Stimulated activated naive CD8-positive, alpha-beta T cell treated with anti-CD3 and anti-CD28 coated beads, Interleukin-15, amount 100 ng/mL, for 72 hours (primary cell): ENCODE measurements at regions not wholly inside any gene's neighbourhood (a gene's known extent, or its start where the extent isn't known, plus 50 kb on each side); places are given as distances from the start of the nearest gene placed in this dataset.

Experiments used
- ATAC-seq: fragments of 150-1000 bp; cut with Tn5 transposase; 2 replicates; pipeline ENCODE4 v1.10.0; 2021; ENCODE audit warnings: mild to moderate bottlenecking, moderate library complexity
- DNase-seq, 2 donors: peaks; one replicate each; pipeline ENCODE4 v3.0.0; 2021 to 2022
- H3K27ac Mint-ChIP-seq, 2 donors: one replicate each; pipeline ENCODE4 v1.8.0; 2022; ENCODE audit warnings: mild to moderate bottlenecking in 2 of 2, mixed read lengths in 2 of 2, moderate library complexity in 2 of 2
- H3K27me3 Mint-ChIP-seq: one replicate; pipeline ENCODE4 v1.8.0; 2022; ENCODE audit warnings: mixed read lengths
- H3K4me1 Mint-ChIP-seq: one replicate; pipeline ENCODE4 v1.8.0; 2022; ENCODE audit warnings: mild to moderate bottlenecking, mixed read lengths
- H3K4me3 Mint-ChIP-seq, 2 donors: one replicate each; pipeline ENCODE4 v1.8.0; 2022; ENCODE audit warnings: mild to moderate bottlenecking in 2 of 2, mixed read lengths in 2 of 2, moderate library complexity in 1 of 2
- H3K9me3 Mint-ChIP-seq, 2 donors: one replicate each; pipeline ENCODE4 v1.8.0; 2022; ENCODE audit warnings: mixed read lengths in 2 of 2

GRCh38 chr21:16993416-16994038, 519.3 kb upstream of the CXADR start:
- DNase-seq (no peak), ATAC-seq (no peak)
- no peaks in the 10 kb centered on the region for H3K4me1 Mint-ChIP-seq
- no peaks in the 10 kb centered on the region for H3K27me3 Mint-ChIP-seq
- no peak overlapping the region for H3K4me3 Mint-ChIP-seq
- H3K27ac Mint-ChIP-seq: no peak overlapping the region
- H3K9me3 Mint-ChIP-seq: peaks cover 4 to 8% of the 10 kb centered on the region in 2 donors

GRCh38 chr21:17002594-17003257, 510.1 kb upstream of the CXADR start:
- H3K27me3 Mint-ChIP-seq: no peaks in the 10 kb centered on the region
- H3K27ac Mint-ChIP-seq: no peak overlapping the region
- H3K4me1 Mint-ChIP-seq: peaks cover 6% of the 10 kb centered on the region
- H3K4me3 Mint-ChIP-seq: no peak overlapping the region
- DNase-seq (no peak), ATAC-seq (no peak)
- H3K9me3 Mint-ChIP-seq: peaks cover 4 to 13% of the 10 kb centered on the region in 2 donors

- Mint-ChIP-seq H3K27me3 (no peaks in the 10 kb centered on the region), H3K27ac (no peak overlapping the region), H3K4me1 (peaks cover 6% of the 10 kb centered on the region), H3K9me3 (peaks cover 4 to 13% of the 10 kb centered on the region in 2 donors), H3K4me3 (no peak overlapping the region)
- ATAC-seq (no peak), DNase-seq (no peak)
Measured at GRCh38 chr21:17003258-17003615, 509.6 kb upstream of the CXADR start.

GRCh38 chr21:17003763-17004373, 509.0 kb upstream of the CXADR start:
- ATAC-seq (no peak), DNase-seq (no peak)
- H3K4me1 Mint-ChIP-seq: peaks cover 6% of the 10 kb centered on the region
- no peak overlapping the region for H3K27ac Mint-ChIP-seq
- H3K27me3 Mint-ChIP-seq: no peaks in the 10 kb centered on the region
- H3K9me3 Mint-ChIP-seq: peaks cover 4 to 12% of the 10 kb centered on the region in 2 donors
- H3K4me3 Mint-ChIP-seq: peak overlapping the region in 1 of 2 donors; percentile 39

- no peak for DNase-seq
- Mint-ChIP-seq H3K4me3 (no peak overlapping the region), H3K4me1 (no peaks in the 10 kb centered on the region), H3K9me3 (peaks cover 14 to 30% of the 10 kb centered on the region in 2 donors), H3K27ac (no peak overlapping the region), H3K27me3 (no peaks in the 10 kb centered on the region)
- no peak for ATAC-seq
Measured at GRCh38 chr21:17032141-17032655, 480.6 kb upstream of the CXADR start.

- Mint-ChIP-seq H3K4me3 (no peak overlapping the region), H3K4me1 (no peaks in the 10 kb centered on the region), H3K9me3 (peaks cover 5 to 7% of the 10 kb centered on the region in 2 donors), H3K27me3 (no peaks in the 10 kb centered on the region), H3K27ac (no peak overlapping the region)
- no peak for DNase-seq
- no peak for ATAC-seq
Measured at GRCh38 chr21:17044696-17045095, 468.1 kb upstream of the CXADR start.

GRCh38 chr21:17045214-17045853, 467.5 kb upstream of the CXADR start:
- Mint-ChIP-seq H3K9me3 (peaks cover 5 to 7% of the 10 kb centered on the region in 2 donors), H3K4me3 (no peak overlapping the region), H3K27me3 (no peaks in the 10 kb centered on the region), H3K4me1 (no peaks in the 10 kb centered on the region), H3K27ac (no peak overlapping the region)
- DNase-seq (no peak), ATAC-seq (no peak)

- Mint-ChIP-seq H3K4me3 (no peak overlapping the region), H3K4me1 (no peaks in the 10 kb centered on the region), H3K9me3 (peaks cover 0 to 7% of the 10 kb centered on the region in 2 donors), H3K27ac (no peak overlapping the region), H3K27me3 (no peaks in the 10 kb centered on the region)
- DNase-seq (no peak), ATAC-seq (no peak)
Measured at GRCh38 chr21:17048974-17049373, 463.9 kb upstream of the CXADR start.

- no peak for DNase-seq
Measured at GRCh38 chr21:17050156-17050555, 462.7 kb upstream of the CXADR start.

GRCh38 chr21:17050646-17051045, 462.2 kb upstream of the CXADR start:
- Mint-ChIP-seq H3K4me3 (no peak overlapping the region), H3K27me3 (no peaks in the 10 kb centered on the region), H3K27ac (no peak overlapping the region), H3K4me1 (no peaks in the 10 kb centered on the region), H3K9me3 (peaks cover 0 to 7% of the 10 kb centered on the region in 2 donors)
- ATAC-seq: no peak
- no peak for DNase-seq

More at GRCh38 chr21:17050156-17050555, 462.7 kb upstream of the CXADR start:
- H3K4me1 Mint-ChIP-seq: no peaks in the 10 kb centered on the region
- H3K4me3 Mint-ChIP-seq: no peak overlapping the region
- ATAC-seq: no peak
- H3K27ac Mint-ChIP-seq: no peak overlapping the region
- H3K27me3 Mint-ChIP-seq: no peaks in the 10 kb centered on the region
- peaks cover 0 to 7% of the 10 kb centered on the region in 2 donors for H3K9me3 Mint-ChIP-seq

- Mint-ChIP-seq H3K27ac (no peak overlapping the region), H3K27me3 (no peaks in the 10 kb centered on the region), H3K4me1 (no peaks in the 10 kb centered on the region), H3K9me3 (peaks cover 0 to 7% of the 10 kb centered on the region in 2 donors), H3K4me3 (no peak overlapping the region)
- ATAC-seq (no peak), DNase-seq (no peak)
Measured at GRCh38 chr21:17051054-17051453, 461.8 kb upstream of the CXADR start.

- no peaks in the 10 kb centered on the region for H3K4me1 Mint-ChIP-seq
- H3K27me3 Mint-ChIP-seq: no peaks in the 10 kb centered on the region
- no peak overlapping the region for H3K27ac Mint-ChIP-seq
- no peak overlapping the region for H3K4me3 Mint-ChIP-seq
- ATAC-seq (no peak), DNase-seq (no peak)
- peaks cover 0 to 5% of the 10 kb centered on the region in 2 donors for H3K9me3 Mint-ChIP-seq
Measured at GRCh38 chr21:17053321-17053720, 459.5 kb upstream of the CXADR start.

- Mint-ChIP-seq H3K4me1 (no peaks in the 10 kb centered on the region), H3K9me3 (peaks cover 4 to 13% of the 10 kb centered on the region in 2 donors), H3K27ac (no peak overlapping the region), H3K27me3 (no peaks in the 10 kb centered on the region), H3K4me3 (no peak overlapping the region)
- ATAC-seq (no peak), DNase-seq (no peak)
Measured at GRCh38 chr21:17059936-17060335, 452.9 kb upstream of the CXADR start.

GRCh38 chr21:17066006-17066405, 446.8 kb upstream of the CXADR start:
- Mint-ChIP-seq H3K27ac (peak overlapping the region in 1 of 2 donors; percentile 57), H3K4me1 (no peaks in the 10 kb centered on the region), H3K4me3 (no peak overlapping the region), H3K27me3 (no peaks in the 10 kb centered on the region), H3K9me3 (peaks cover 4 to 8% of the 10 kb centered on the region in 2 donors)
- ATAC-seq: no peak
- no peak for DNase-seq

- H3K9me3 Mint-ChIP-seq: peaks cover 0 to 5% of the 10 kb centered on the region in 2 donors
- ATAC-seq (no peak), DNase-seq (no peak)
- H3K27ac Mint-ChIP-seq: no peak overlapping the region
- no peaks in the 10 kb centered on the region for H3K27me3 Mint-ChIP-seq
- no peaks in the 10 kb centered on the region for H3K4me1 Mint-ChIP-seq
- H3K4me3 Mint-ChIP-seq: no peak overlapping the region
Measured at GRCh38 chr21:17071093-17071492, 441.8 kb upstream of the CXADR start.

- Mint-ChIP-seq H3K27ac (no peak overlapping the region), H3K9me3 (peaks cover 6 to 8% of the 10 kb centered on the region in 2 donors), H3K27me3 (no peaks in the 10 kb centered on the region), H3K4me1 (no peaks in the 10 kb centered on the region), H3K4me3 (no peak overlapping the region)
- ATAC-seq: no peak
- no peak for DNase-seq
Measured at GRCh38 chr21:17081193-17081592, 431.6 kb upstream of the CXADR start.
